K562 (cell line): ENCODE measurements at regions not wholly inside any gene's neighbourhood (a gene's known extent, or its start where the extent isn't known, plus 50 kb on each side); places are given as distances from the start of the nearest gene placed in this dataset.

Source experiments
- ATAC-seq: fragments of 200-7000 bp; cut with Tn5 transposase; 3 replicates; pipeline ENCODE4 v1.9.1; 2020; ENCODE audit warnings: moderate library complexity
- BruUV-seq: library from RNA; stranded (reverse); fragments of 400-500 nt; replicated peaks from 2 replicates; lab custom pipeline; 2021; lab: Mats Ljungman, UMichigan
- CTCF ChIA-PET: fragments of 300-600 bp; formaldehyde crosslinking; extraction: SDS; loops from one replicate; lab custom pipeline; 2021; ENCODE audit warnings: low intra/inter-chr PET ratio; lab: Yijun Ruan, JAX
- POLR2A ChIA-PET: fragments of 300-600, 350-650 bp; sonication (Branson Sonifier 250); formaldehyde crosslinking; extraction: SDS; loops from one replicate; lab custom pipeline; 2021; ENCODE audit warnings: antibody characterized with exemption, inconsistent platforms; lab: Yijun Ruan, JAX
- DNase-seq, 4 experiments: peaks; one replicate each; pipeline versions ENCODE4 v3.0.0 to v3.0.0-alpha.2; 2011 to 2018; ENCODE audit warnings: low spot score in 3 of 4, mixed read lengths in 3 of 4; ENCODE audit errors: extremely low read depth in 1 of 4
- FAIRE-seq: peaks from 2 replicates; lab custom pipeline; 2011; peaks lifted over from hg19 to GRCh38; lab: Jason Lieb, UNC
- H2AFZ ChIP-seq: 2 replicates; pipeline ENCODE4 v1.6.0; 2011; ENCODE audit warnings: low read depth, low read length, control low read depth, inconsistent platforms
- H3K27ac ChIP-seq: fragments of 200-600 bp; 3 replicates; pipeline ENCODE4 v1.8.0; 2011; ENCODE audit warnings: low read depth, mild to moderate bottlenecking, control low read depth, inconsistent platforms, low read length, moderate library complexity, mixed read lengths; ENCODE audit errors: extremely low read depth
- H3K27me3 ChIP-seq, 2 experiments: fragments of 300-600 bp in 1 of 2; 2 replicates in 1 of 2; 3 replicates in 1 of 2; pipeline versions ENCODE4 v1.6.0 to v1.8.0; 2011; ENCODE audit warnings: inconsistent platforms in 2 of 2, low read length in 2 of 2, mild to moderate bottlenecking in 1 of 2, mixed read lengths in 1 of 2, moderate library complexity in 1 of 2; ENCODE audit not compliant: control insufficient read depth in 2 of 2, insufficient read depth in 2 of 2
- H3K36me3 ChIP-seq: fragments of 300-600 bp; 3 replicates; pipeline ENCODE4 v1.8.0; 2011; ENCODE audit warnings: mild to moderate bottlenecking, low read length, inconsistent platforms; ENCODE audit not compliant: control insufficient read depth, insufficient read depth
- H3K4me1 ChIP-seq, 2 experiments: fragments of 200-600 bp in 1 of 2; replicated peaks in 1 of 2; 2 replicates in 1 of 2; 3 replicates in 1 of 2; pipeline versions ENCODE4 v1.5.1 to v1.8.0; 2011; ENCODE audit warnings: inconsistent platforms in 2 of 2, low read length in 2 of 2, mild to moderate bottlenecking in 1 of 2, mixed read lengths in 1 of 2, moderate library complexity in 1 of 2; ENCODE audit not compliant: control insufficient read depth in 2 of 2, insufficient read depth in 2 of 2
- H3K4me2 ChIP-seq: 2 replicates; pipeline ENCODE4 v1.6.1; 2011; ENCODE audit warnings: low read length, control low read depth, inconsistent platforms, mixed read lengths; ENCODE audit not compliant: insufficient read depth
- H3K4me3 ChIP-seq: fragments of 200-600 bp; sonication (generic), shearing (Covaris generic); 2 replicates; pipeline ENCODE4 v1.5.1; 2016; ENCODE audit warnings: control low read depth, inconsistent platforms
- H3K79me2 ChIP-seq: fragments of 200-600 bp; 3 replicates; pipeline ENCODE4 v1.8.0; 2011; ENCODE audit warnings: low read length, inconsistent platforms; ENCODE audit not compliant: control insufficient read depth, insufficient read depth
- H3K9ac ChIP-seq, 2 experiments: 2 replicates each; pipeline versions ENCODE4 v1.6.0 to v1.6.1; 2011; ENCODE audit warnings: low read depth in 2 of 2, low read length in 2 of 2, control low read depth in 1 of 2, inconsistent platforms in 1 of 2, mild to moderate bottlenecking in 1 of 2, mixed read lengths in 1 of 2; ENCODE audit not compliant: insufficient read depth in 1 of 2
- H3K9me1 ChIP-seq: one replicate; pipeline ENCODE4 v1.6.0; 2011; ENCODE audit warnings: inconsistent platforms, mild to moderate bottlenecking, low read length, moderate library complexity; ENCODE audit not compliant: control insufficient read depth, insufficient read depth
- H3K9me3 ChIP-seq: replicated peaks from 2 replicates; pipeline ENCODE4 v1.5.1; 2011; ENCODE audit warnings: low read depth, low read length, inconsistent platforms; ENCODE audit not compliant: control insufficient read depth, insufficient read depth
- H4K20me1 ChIP-seq: replicated peaks from 2 replicates; pipeline ENCODE4 v1.6.1; 2011; ENCODE audit warnings: low read length, inconsistent platforms, mixed read lengths; ENCODE audit not compliant: control insufficient read depth, insufficient read depth
- BMI1 ChIP-seq: fragments of 150-350 bp; IDR thresholded peaks from 2 replicates; pipeline ENCODE4 v1.6.1; 2014; ENCODE audit warnings: low read length
- C11orf30 ChIP-seq: fragments of 450-650 bp; IDR thresholded peaks from 2 replicates; pipeline ENCODE4 v1.6.1; 2016; ENCODE audit warnings: low read depth, mild to moderate bottlenecking
- GATAD2B ChIP-seq: fragments of 450-650 bp; IDR thresholded peaks from 2 replicates; pipeline ENCODE4 v1.6.1; 2017; ENCODE audit warnings: mild to moderate bottlenecking, borderline replicate concordance
- GTF2A2 ChIP-seq: IDR thresholded peaks from 2 replicates; pipeline ENCODE4 v1.6.1; 2016; ENCODE audit warnings: mild to moderate bottlenecking, missing genetic modification characterization, missing compliant biosample characterization
- ILK ChIP-seq: fragments of 450-650 bp; IDR thresholded peaks from 2 replicates; pipeline ENCODE4 v1.6.1; 2016; ENCODE audit warnings: missing genetic modification characterization, low read depth, mild to moderate bottlenecking, missing compliant biosample characterization, moderate library complexity, borderline replicate concordance
- MECOM ChIP-seq: fragments of 250-450 bp; sonication (Bioruptor Pico); IDR thresholded peaks from 2 replicates; pipeline ENCODE4 v1.8.0; 2022; ENCODE audit warnings: inconsistent platforms
- MYBL2 ChIP-seq, 2 experiments: fragments of 450-650 bp in 1 of 2; sonication (generic) in 1 of 2; formaldehyde crosslinking in 1 of 2; IDR thresholded peaks; 2 replicates each; pipeline versions ENCODE4 v1.6.1 to v1.8.1; 2017 to 2022; ENCODE audit warnings: borderline replicate concordance in 1 of 2, inconsistent platforms in 1 of 2, low read depth in 1 of 2, mild to moderate bottlenecking in 1 of 2, missing genetic modification reagents in 1 of 2, moderate library complexity in 1 of 2
- ZNF124 ChIP-seq: sonication (generic); formaldehyde crosslinking; IDR thresholded peaks from 2 replicates; pipeline ENCODE4 v1.8.1; 2022; ENCODE audit warnings: missing genetic modification reagents
- in situ Hi-C: fragments of 300-500 bp; cut with MboI; formaldehyde crosslinking; loops from 4 replicates; pipeline ENCODE4 v1.15.0; 2018; ENCODE audit warnings: inconsistent platforms, mixed read lengths
- intact Hi-C: fragments of 100-400 bp; cut with micrococcal nuclease; formaldehyde crosslinking; loops from 2 replicates; pipeline ENCODE4 v1.14.2; 2022
- TF ChIP-seq, protein P1 (sequence below): IDR thresholded peaks from 2 replicates; pipeline ENCODE4 v1.6.1; 2011; ENCODE audit not compliant: insufficient read length; ENCODE audit errors: extremely low read depth
- TF ChIP-seq, protein P2 (sequence below): fragments of 450-650 bp; formaldehyde crosslinking; conservative IDR thresholded peaks from 2 replicates; pipeline ENCODE4 v1.4.0; 2022; ENCODE audit warnings: mild to moderate bottlenecking, missing genetic modification characterization
- TF ChIP-seq, protein P3 (sequence below): sonication (generic); formaldehyde crosslinking; IDR thresholded peaks from 2 replicates; pipeline ENCODE4 v1.8.1; 2023; ENCODE audit warnings: mild to moderate bottlenecking, missing genetic modification reagents

DNA sequence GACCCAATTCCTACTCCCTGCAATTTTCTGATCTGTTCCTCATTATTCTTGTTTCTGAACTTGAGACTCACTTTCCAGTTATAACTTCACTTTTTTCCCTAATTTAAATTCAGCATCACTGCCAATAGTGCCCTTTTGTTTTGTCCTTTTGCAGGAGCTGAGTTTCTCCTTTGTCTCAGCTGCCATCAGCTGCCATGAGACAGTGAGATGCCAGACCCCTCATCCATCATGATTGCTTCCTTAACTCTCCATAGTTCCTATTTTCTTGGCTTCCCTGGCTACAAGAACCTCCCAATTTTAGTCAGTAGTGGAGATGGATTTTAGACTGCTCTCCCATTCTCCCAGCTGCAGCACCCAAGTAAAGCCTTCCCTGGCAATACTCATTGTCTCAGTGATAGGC is 518.1 kb downstream of the HDGFL1 start:
- Histone ChIP-seq H4K20me1 (no peaks in the 10 kb centered on the region), H3K27me3 (no peaks in the 10 kb centered on the region), H3K9me1 (no peaks in the 10 kb centered on the region), H3K4me2 (no peak overlapping the region), H3K27ac (no peak overlapping the region), H3K79me2 (no peaks in the 10 kb centered on the region), H3K4me1 (no peaks in the 10 kb centered on the region), H2AFZ (no peak overlapping the region), H3K9me3 (no peaks in the 10 kb centered on the region; the same call in 1 of the 2 replicates), H3K4me3 (no peak overlapping the region), H3K36me3 (no peaks in the 10 kb centered on the region), H3K9ac (no peak overlapping the region)
- BruUV-seq, result no TSS peak
- ATAC-seq (no peak), FAIRE-seq (no peak), DNase-seq (no peak)
- ChIA-PET CTCF (no interaction called here), POLR2A (no interaction called here)
- in situ Hi-C loops (no loop called here), intact Hi-C loops (no loop called here)
- TF ChIP-seq ILK (tag), result no peak
- no peak for TF ChIP-seq ZNF124 (CRISPR knock-in tag)
- TF ChIP-seq GTF2A2 (tag), result no peak
- TF ChIP-seq, protein P1, sequence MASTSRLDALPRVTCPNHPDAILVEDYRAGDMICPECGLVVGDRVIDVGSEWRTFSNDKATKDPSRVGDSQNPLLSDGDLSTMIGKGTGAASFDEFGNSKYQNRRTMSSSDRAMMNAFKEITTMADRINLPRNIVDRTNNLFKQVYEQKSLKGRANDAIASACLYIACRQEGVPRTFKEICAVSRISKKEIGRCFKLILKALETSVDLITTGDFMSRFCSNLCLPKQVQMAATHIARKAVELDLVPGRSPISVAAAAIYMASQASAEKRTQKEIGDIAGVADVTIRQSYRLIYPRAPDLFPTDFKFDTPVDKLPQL, result no peak
- TF ChIP-seq, protein P2, sequence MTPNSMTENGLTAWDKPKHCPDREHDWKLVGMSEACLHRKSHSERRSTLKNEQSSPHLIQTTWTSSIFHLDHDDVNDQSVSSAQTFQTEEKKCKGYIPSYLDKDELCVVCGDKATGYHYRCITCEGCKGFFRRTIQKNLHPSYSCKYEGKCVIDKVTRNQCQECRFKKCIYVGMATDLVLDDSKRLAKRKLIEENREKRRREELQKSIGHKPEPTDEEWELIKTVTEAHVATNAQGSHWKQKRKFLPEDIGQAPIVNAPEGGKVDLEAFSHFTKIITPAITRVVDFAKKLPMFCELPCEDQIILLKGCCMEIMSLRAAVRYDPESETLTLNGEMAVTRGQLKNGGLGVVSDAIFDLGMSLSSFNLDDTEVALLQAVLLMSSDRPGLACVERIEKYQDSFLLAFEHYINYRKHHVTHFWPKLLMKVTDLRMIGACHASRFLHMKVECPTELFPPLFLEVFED (CRISPR knock-in tag), result no peak
- no peak for TF ChIP-seq MYBL2 (IDR thresholded peaks at IDR 0.05; ENCODE audit: low read depth)
- no peak for TF ChIP-seq MYBL2 (CRISPR knock-in tag; IDR thresholded peaks at IDR 0.05; ENCODE audit: borderline replicate concordance)
- TF ChIP-seq MECOM, result no peak
- TF ChIP-seq BMI1, result no peak
- TF ChIP-seq C11orf30, result no peak
- TF ChIP-seq, protein P3, sequence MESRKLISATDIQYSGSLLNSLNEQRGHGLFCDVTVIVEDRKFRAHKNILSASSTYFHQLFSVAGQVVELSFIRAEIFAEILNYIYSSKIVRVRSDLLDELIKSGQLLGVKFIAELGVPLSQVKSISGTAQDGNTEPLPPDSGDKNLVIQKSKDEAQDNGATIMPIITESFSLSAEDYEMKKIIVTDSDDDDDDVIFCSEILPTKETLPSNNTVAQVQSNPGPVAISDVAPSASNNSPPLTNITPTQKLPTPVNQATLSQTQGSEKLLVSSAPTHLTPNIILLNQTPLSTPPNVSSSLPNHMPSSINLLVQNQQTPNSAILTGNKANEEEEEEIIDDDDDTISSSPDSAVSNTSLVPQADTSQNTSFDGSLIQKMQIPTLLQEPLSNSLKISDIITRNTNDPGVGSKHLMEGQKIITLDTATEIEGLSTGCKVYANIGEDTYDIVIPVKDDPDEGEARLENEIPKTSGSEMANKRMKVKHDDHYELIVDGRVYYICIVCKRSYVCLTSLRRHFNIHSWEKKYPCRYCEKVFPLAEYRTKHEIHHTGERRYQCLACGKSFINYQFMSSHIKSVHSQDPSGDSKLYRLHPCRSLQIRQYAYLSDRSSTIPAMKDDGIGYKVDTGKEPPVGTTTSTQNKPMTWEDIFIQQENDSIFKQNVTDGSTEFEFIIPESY, result no peak
- TF ChIP-seq GATAD2B, result no peak
